HG03442 (cell line): ENCODE measurements at regions not wholly inside any gene's neighbourhood (a gene's known extent, or its start where the extent isn't known, plus 50 kb on each side); places are given as distances from the start of the nearest gene placed in this dataset.

Experiments
- ATAC-seq: cut with Tn5 transposase; IDR thresholded peaks from one replicate; pipeline ENCODE4 v1.9.1; 2021; ENCODE audit warnings: mild to moderate bottlenecking, moderate library complexity; ENCODE audit not compliant: unreplicated experiment

GRCh38 chr9:2925016-2925415 lies 81.1 kb upstream of the PUM3 start:
- ATAC-seq: no peak

GRCh38 chr9:2924380-2924768 lies 80.5 kb upstream of the PUM3 start:
- no peak for ATAC-seq

GRCh38 chr9:2923766-2924379 lies 80.0 kb upstream of the PUM3 start:
- no peak for ATAC-seq

- ATAC-seq: no peak
Measured at GRCh38 chr9:2919347-2919746, 75.5 kb upstream of the PUM3 start.

GRCh38 chr9:2916382-2916985 lies 72.6 kb upstream of the PUM3 start:
- ATAC-seq: no peak

- ATAC-seq: no peak
Measured at GRCh38 chr9:2913026-2913425, 69.1 kb upstream of the PUM3 start.

- ATAC-seq: no peak
Measured at GRCh38 chr9:2907411-2907810, 63.5 kb upstream of the PUM3 start.

GRCh38 chr9:2904242-2904930 lies 60.5 kb upstream of the PUM3 start:
- ATAC-seq: no peak
